H9 (cell line): ENCODE measurements at regions not wholly inside any gene's neighbourhood (a gene's known extent, or its start where the extent isn't known, plus 50 kb on each side); places are given as distances from the start of the nearest gene placed in this dataset.
A peak's percentile ranks its signal among the peaks of the same experiment; 100 is the strongest.

Experiments used
- DNase-seq: peaks from one replicate; pipeline ENCODE4 v3.0.0-alpha.2; 2017
- H2AFZ ChIP-seq: one replicate; pipeline ENCODE4 v1.6.1; 2013; ENCODE audit warnings: mild to moderate bottlenecking, low read length, control low read depth, moderate library complexity
- H2AK5ac ChIP-seq: 2 replicates; pipeline ENCODE4 v1.6.1; 2013; ENCODE audit warnings: low read length, control low read depth, mixed read lengths; ENCODE audit not compliant: insufficient read length
- H2BK120ac ChIP-seq: one replicate; pipeline ENCODE4 v1.6.1; 2013; ENCODE audit warnings: low read depth, mild to moderate bottlenecking, low read length, control low read depth, inconsistent platforms; ENCODE audit not compliant: poor library complexity, severe bottlenecking
- H2BK12ac ChIP-seq: 2 replicates; pipeline ENCODE4 v1.6.1; 2013; ENCODE audit warnings: low read length, control low read depth, mixed read lengths, low read depth; ENCODE audit not compliant: insufficient read length
- H2BK15ac ChIP-seq: 2 replicates; pipeline ENCODE4 v1.6.1; 2013; ENCODE audit warnings: low read depth, low read length, control low read depth
- H2BK20ac ChIP-seq: one replicate; pipeline ENCODE4 v1.6.1; 2013; ENCODE audit warnings: low read depth, mild to moderate bottlenecking, low read length, control low read depth, inconsistent platforms; ENCODE audit not compliant: poor library complexity, severe bottlenecking
- H2BK5ac ChIP-seq: 2 replicates; pipeline ENCODE4 v1.6.1; 2013; ENCODE audit warnings: low read length, control low read depth, mixed read lengths; ENCODE audit not compliant: insufficient read length
- H3K14ac ChIP-seq: 2 replicates; pipeline ENCODE4 v1.6.1; 2013; ENCODE audit warnings: low read length, control low read depth; ENCODE audit not compliant: insufficient read depth
- H3K18ac ChIP-seq: 2 replicates; pipeline ENCODE4 v1.6.1; 2013; ENCODE audit warnings: low read depth, mild to moderate bottlenecking, mixed read lengths, low read length, control low read depth; ENCODE audit not compliant: insufficient read length
- H3K23ac ChIP-seq: 2 replicates; pipeline ENCODE4 v1.6.1; 2013; ENCODE audit warnings: low read length, control low read depth, mixed read lengths, low read depth; ENCODE audit not compliant: insufficient read length
- H3K23me2 ChIP-seq: 2 replicates; pipeline ENCODE4 v1.6.1; 2013; ENCODE audit warnings: low read depth, mild to moderate bottlenecking, mixed read lengths, low read length, control low read depth; ENCODE audit not compliant: insufficient read length, poor library complexity, severe bottlenecking
- H3K27ac ChIP-seq: 2 replicates; pipeline ENCODE4 v1.5.1; 2013; ENCODE audit warnings: low read length, control low read depth, mixed read lengths, low read depth; ENCODE audit not compliant: insufficient read length
- H3K27me3 ChIP-seq: 2 replicates; pipeline ENCODE4 v1.6.1; 2013; ENCODE audit warnings: low read length, control low read depth, inconsistent platforms; ENCODE audit not compliant: insufficient read depth
- H3K4ac ChIP-seq: 2 replicates; pipeline ENCODE4 v1.6.1; 2013; ENCODE audit warnings: low read depth, mild to moderate bottlenecking, control low read depth, inconsistent platforms, low read length, moderate library complexity
- H3K4me1 ChIP-seq: 2 replicates; pipeline ENCODE4 v1.6.1; 2013; ENCODE audit warnings: low read length, control low read depth, inconsistent platforms; ENCODE audit not compliant: insufficient read depth
- H3K4me2 ChIP-seq: 2 replicates; pipeline ENCODE4 v1.6.1; 2013; ENCODE audit warnings: low read length, control low read depth, mixed read lengths; ENCODE audit not compliant: insufficient read length, insufficient read depth
- H3K56ac ChIP-seq: 2 replicates; pipeline ENCODE4 v1.6.1; 2013; ENCODE audit warnings: low read depth, mild to moderate bottlenecking, mixed read lengths, low read length, control low read depth; ENCODE audit not compliant: insufficient read length
- H3K79me1 ChIP-seq: 2 replicates; pipeline ENCODE4 v1.6.1; 2013; ENCODE audit warnings: low read depth, mild to moderate bottlenecking, moderate library complexity, low read length, control low read depth, inconsistent platforms; ENCODE audit not compliant: insufficient read depth, poor library complexity, severe bottlenecking
- H3K79me2 ChIP-seq: 2 replicates; pipeline ENCODE4 v1.6.1; 2013; ENCODE audit warnings: low read length, control low read depth, inconsistent platforms; ENCODE audit not compliant: insufficient read depth
- H3K9ac ChIP-seq: 2 replicates; pipeline ENCODE4 v1.6.1; 2013; ENCODE audit warnings: low read length, control low read depth, mixed read lengths; ENCODE audit not compliant: insufficient read length; ENCODE audit errors: extremely low read depth
- H3K9me3 ChIP-seq: one replicate; pipeline ENCODE4 v1.6.1; 2013; ENCODE audit warnings: low read depth, low read length, inconsistent platforms; ENCODE audit not compliant: control insufficient read depth
- H3T11ph ChIP-seq: one replicate; pipeline ENCODE4 v1.6.1; 2013; ENCODE audit warnings: mild to moderate bottlenecking, low read length, control low read depth, inconsistent platforms
- H4K20me1 ChIP-seq: one replicate; pipeline ENCODE4 v1.6.1; 2013; ENCODE audit not compliant: control insufficient read depth, insufficient read length, insufficient read depth
- H4K5ac ChIP-seq: 2 replicates; pipeline ENCODE4 v1.6.1; 2013; ENCODE audit warnings: low read depth, mild to moderate bottlenecking, mixed read lengths, low read length, control low read depth; ENCODE audit not compliant: insufficient read length
- H4K8ac ChIP-seq: replicated peaks from 2 replicates; pipeline ENCODE4 v1.6.1; 2013; ENCODE audit warnings: low read length, control low read depth, mixed read lengths, low read depth; ENCODE audit not compliant: insufficient read length
- H4K91ac ChIP-seq: 2 replicates; pipeline ENCODE4 v1.6.1; 2013; ENCODE audit warnings: low read depth, mild to moderate bottlenecking, moderate library complexity, mixed read lengths, low read length, control low read depth; ENCODE audit not compliant: insufficient read length
- H3K27ac Mint-ChIP-seq, 3 experiments: 2 replicates in 2 of 3; 3 replicates in 1 of 3; pipeline ENCODE4 v1.8.0; 2020 to 2021; ENCODE audit warnings: mixed read lengths in 3 of 3, mild to moderate bottlenecking in 1 of 3, moderate library complexity in 1 of 3
- H3K27me3 Mint-ChIP-seq: 2 replicates; pipeline ENCODE4 v1.8.0; 2021; ENCODE audit warnings: low read depth, mild to moderate bottlenecking, moderate library complexity, mixed read lengths
- H3K36me3 Mint-ChIP-seq, 3 experiments: 2 replicates in 2 of 3; 3 replicates in 1 of 3; pipeline ENCODE4 v1.8.0; 2020 to 2021; ENCODE audit warnings: low read depth in 3 of 3, mixed read lengths in 3 of 3; ENCODE audit not compliant: insufficient read depth in 1 of 3
- H3K4me1 Mint-ChIP-seq, 2 experiments: 2 replicates each; pipeline ENCODE4 v1.8.0; 2020; ENCODE audit warnings: mixed read lengths in 2 of 2
- H3K4me3 Mint-ChIP-seq, 2 experiments: 2 replicates in 1 of 2; 3 replicates in 1 of 2; pipeline ENCODE4 v1.8.0; 2020 to 2021; ENCODE audit warnings: mild to moderate bottlenecking in 2 of 2, mixed read lengths in 2 of 2, moderate library complexity in 1 of 2
- H3K9me3 Mint-ChIP-seq, 2 experiments: 2 replicates in 1 of 2; 3 replicates in 1 of 2; pipeline ENCODE4 v1.8.0; 2020; ENCODE audit warnings: mild to moderate bottlenecking in 2 of 2, mixed read lengths in 2 of 2, moderate library complexity in 1 of 2
- WGBS: extraction: QIAGEN DNeasy Blood & Tissue Kit; methylation state at CpG from one replicate; pipeline ENCODE4 v1.1.7; 2013; ENCODE audit warnings: missing lambda C conversion rate, low lambda C conversion rate, mixed read lengths; ENCODE audit not compliant: insufficient read length; ENCODE audit errors: extremely low coverage; 5-methylcytosine and 5-hydroxymethylcytosine counted together
- TF ChIP-seq, protein P1 (sequence below): fragments of 200-600 bp; sonication (generic); conservative IDR thresholded peaks from 3 replicates; pipeline ENCODE4 v1.8.0; 2021; ENCODE audit warnings: antibody characterized with exemption, mild to moderate bottlenecking

DNA sequence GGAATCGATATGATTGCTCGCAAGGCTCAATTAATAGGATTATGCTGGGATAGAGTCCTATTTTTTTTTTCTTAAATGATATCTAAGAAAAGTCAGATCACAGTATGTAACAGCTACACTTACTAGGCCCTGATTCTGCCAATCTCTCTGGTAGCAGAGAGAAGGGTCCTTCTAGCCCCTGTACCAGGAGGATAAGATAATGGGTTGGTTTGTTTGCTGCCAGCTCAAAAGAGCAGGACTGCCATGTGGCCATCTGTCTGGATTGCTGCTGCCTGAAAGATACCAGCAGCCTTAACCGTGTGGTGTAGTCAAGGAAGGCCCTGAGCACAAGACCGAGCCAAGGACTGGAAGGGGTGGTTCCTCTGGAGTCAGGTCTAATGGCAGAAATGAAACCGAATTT, 236.4 kb downstream of the KLF13 start:
- Histone ChIP-seq H3K56ac (no peak overlapping the region), H2BK15ac (no peak overlapping the region), H3K27ac (no peak overlapping the region), H3K14ac (no peak overlapping the region), H4K20me1 (no peaks in the 10 kb centered on the region), H3K9ac (no peak overlapping the region), H2BK120ac (no peak overlapping the region), H3K9me3 (no peaks in the 10 kb centered on the region), H3K79me2 (no peaks in the 10 kb centered on the region), H3K79me1 (no peaks in the 10 kb centered on the region), H4K8ac (no peak overlapping the region), H4K5ac (no peak overlapping the region), H3K27me3 (no peaks in the 10 kb centered on the region), H3K4me2 (no peak overlapping the region), H3K4ac (no peak overlapping the region), H2AFZ (no peak overlapping the region), H3K4me1 (no peaks in the 10 kb centered on the region), H3K18ac (no peak overlapping the region), H2BK20ac (no peak overlapping the region), H4K91ac (no peak overlapping the region), H2BK12ac (no peak overlapping the region), H2BK5ac (no peak overlapping the region), H3T11ph (no peak overlapping the region), H3K23ac (no peak overlapping the region), H3K23me2 (no peaks in the 10 kb centered on the region), H2AK5ac (no peak overlapping the region)
- Mint-ChIP-seq H3K4me3 (no peak overlapping the region), H3K27ac (peak overlapping the region in 1 of 3 experiments; percentile 22; a peak in 1 of 7 replicates), H3K9me3 (peaks cover 4 to 13% of the 10 kb centered on the region in 2 experiments; a peak in 4 of 5 replicates), H3K36me3 (peaks cover 6 to 12% (median 6%) of the 10 kb centered on the region in 3 experiments; a peak in 5 of 7 replicates), H3K27me3 (no peaks in the 10 kb centered on the region; the same call in 1 of the 2 replicates), H3K4me1 (no peaks in the 10 kb centered on the region)
- WGBS = no CpG with 5 or more reads among the region's 5 CpGs
- TF ChIP-seq, protein P1, sequence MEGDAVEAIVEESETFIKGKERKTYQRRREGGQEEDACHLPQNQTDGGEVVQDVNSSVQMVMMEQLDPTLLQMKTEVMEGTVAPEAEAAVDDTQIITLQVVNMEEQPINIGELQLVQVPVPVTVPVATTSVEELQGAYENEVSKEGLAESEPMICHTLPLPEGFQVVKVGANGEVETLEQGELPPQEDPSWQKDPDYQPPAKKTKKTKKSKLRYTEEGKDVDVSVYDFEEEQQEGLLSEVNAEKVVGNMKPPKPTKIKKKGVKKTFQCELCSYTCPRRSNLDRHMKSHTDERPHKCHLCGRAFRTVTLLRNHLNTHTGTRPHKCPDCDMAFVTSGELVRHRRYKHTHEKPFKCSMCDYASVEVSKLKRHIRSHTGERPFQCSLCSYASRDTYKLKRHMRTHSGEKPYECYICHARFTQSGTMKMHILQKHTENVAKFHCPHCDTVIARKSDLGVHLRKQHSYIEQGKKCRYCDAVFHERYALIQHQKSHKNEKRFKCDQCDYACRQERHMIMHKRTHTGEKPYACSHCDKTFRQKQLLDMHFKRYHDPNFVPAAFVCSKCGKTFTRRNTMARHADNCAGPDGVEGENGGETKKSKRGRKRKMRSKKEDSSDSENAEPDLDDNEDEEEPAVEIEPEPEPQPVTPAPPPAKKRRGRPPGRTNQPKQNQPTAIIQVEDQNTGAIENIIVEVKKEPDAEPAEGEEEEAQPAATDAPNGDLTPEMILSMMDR = no peak
- no peak for DNase-seq
